ENCODE measurements at regions not wholly inside any gene's neighbourhood (a gene's known extent, or its start where the extent isn't known, plus 50 kb on each side); places are given as distances from the start of the nearest gene placed in this dataset.

- DNase-seq, result no peak
- H3K27me3 ChIP-seq, result no peaks in the 10 kb centered on the region
- no peaks in the 10 kb centered on the region for H3K36me3 ChIP-seq (replicated peaks in 1 of 2; ENCODE audit: insufficient read depth in 1 of 2, low read depth in 2 of 2)
- H3K4me3 ChIP-seq, result no peak overlapping the region
- WGBS, 2 donors, result 77 to 82% methylated on average over 1 of the region's 1 CpG
- no peaks in the 10 kb centered on the region for H3K9me3 ChIP-seq
- intact Hi-C loops (cut with DNase I), result no loop called here
- TF ChIP-seq POLR2A (IDR thresholded peaks at IDR 0.05) (no peak), CTCF (IDR thresholded peaks at IDR 0.05) (no peak)
- ATAC-seq, result no peak
- no peak overlapping the region for H3K27ac ChIP-seq
- H3K4me1 ChIP-seq, result no peaks in the 10 kb centered on the region
Measured at GRCh38 chr6:54754406-54754805, 92.2 kb upstream of the FAM83B start.

GRCh38 chr6:54758340-54758739 lies 88.2 kb upstream of the FAM83B start:
- intact Hi-C loops (cut with DNase I), result no loop called here
- TF ChIP-seq CTCF (IDR thresholded peaks at IDR 0.05) (no peak), POLR2A (IDR thresholded peaks at IDR 0.05) (no peak)
- no peaks in the 10 kb centered on the region for H3K9me3 ChIP-seq
- no peaks in the 10 kb centered on the region for H3K27me3 ChIP-seq
- no peak overlapping the region for H3K4me3 ChIP-seq
- no peaks in the 10 kb centered on the region for H3K36me3 ChIP-seq (replicated peaks in 1 of 2; ENCODE audit: insufficient read depth in 1 of 2, low read depth in 2 of 2)
- 71 to 72% methylated on average over 2 of the region's 2 CpGs for WGBS, 2 donors
- DNase-seq, result no peak
- no peaks in the 10 kb centered on the region for H3K4me1 ChIP-seq
- no peak overlapping the region for H3K27ac ChIP-seq
- no peak for ATAC-seq

GRCh38 chr6:54768494-54768893 lies 78.1 kb upstream of the FAM83B start:
- TF ChIP-seq CTCF (IDR thresholded peaks at IDR 0.05) (no peak), POLR2A (IDR thresholded peaks at IDR 0.05) (no peak)
- Histone ChIP-seq H3K9me3 (no peaks in the 10 kb centered on the region), H3K27ac (no peak overlapping the region), H3K27me3 (no peaks in the 10 kb centered on the region), H3K4me3 (no peak overlapping the region), H3K4me1 (no peaks in the 10 kb centered on the region), H3K36me3 (replicated peaks in 1 of 2; ENCODE audit: insufficient read depth in 1 of 2, low read depth in 2 of 2) (no peaks in the 10 kb centered on the region)
- no peak for DNase-seq
- ATAC-seq, result no peak
- intact Hi-C loops (cut with DNase I), result no loop called here
- 93 to 95% methylated on average over 1 of the region's 1 CpG for WGBS, 2 donors

- H3K36me3 ChIP-seq (replicated peaks in 1 of 2; ENCODE audit: insufficient read depth in 1 of 2, low read depth in 2 of 2), result no peaks in the 10 kb centered on the region
- ATAC-seq, result no peak
Measured at GRCh38 chr6:54770328-54770727, 76.2 kb upstream of the FAM83B start.

More at GRCh38 chr6:54770328-54770727, 76.2 kb upstream of the FAM83B start:
- TF ChIP-seq POLR2A (IDR thresholded peaks at IDR 0.05), result no peak
- no peak for TF ChIP-seq CTCF (IDR thresholded peaks at IDR 0.05)
- no peak for DNase-seq
- H3K9me3 ChIP-seq, result no peaks in the 10 kb centered on the region
- 94 to 97% methylated on average over 12 of the region's 12 CpGs for WGBS, 2 donors
- no peaks in the 10 kb centered on the region for H3K27me3 ChIP-seq
- H3K4me1 ChIP-seq, result no peaks in the 10 kb centered on the region
- no peak overlapping the region for H3K4me3 ChIP-seq
- intact Hi-C loops (cut with DNase I), result no loop called here
- H3K27ac ChIP-seq, result no peak overlapping the region

Data from body of pancreas (tissue), 4 donors.